C1 segment of cervical spinal cord (tissue), 14 donors: ENCODE measurements at regions not wholly inside any gene's neighbourhood (a gene's known extent, or its start where the extent isn't known, plus 50 kb on each side); places are given as distances from the start of the nearest gene placed in this dataset.

Experiments used
- DNase-seq, 14 donors: peaks; one replicate each; lab custom pipeline; 2025; lab: John Stamatoyannopoulos, UW

- DNase-seq, result no peak
Observed at GRCh38 chr10:83250396-83250795, 888.9 kb upstream of the GHITM start.

DNA sequence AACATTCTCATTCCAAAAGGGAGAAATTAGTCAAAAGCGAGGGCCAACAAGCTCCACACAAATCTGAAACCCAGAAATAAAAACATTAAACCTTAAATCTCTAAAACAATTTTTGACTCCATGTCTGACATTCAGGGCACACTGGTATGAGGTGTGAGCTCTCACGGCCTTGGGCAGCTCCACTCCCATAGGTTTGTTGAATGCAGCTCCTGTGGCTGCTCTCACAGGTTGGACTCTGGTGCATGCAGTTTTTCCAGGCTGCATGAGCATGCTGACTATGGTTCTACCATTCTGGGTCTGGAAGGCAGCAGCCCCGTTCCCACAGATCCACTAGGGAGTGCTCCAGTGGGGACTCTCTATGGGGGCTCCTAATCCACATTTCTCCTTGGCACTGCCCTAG, 887.1 kb upstream of the GHITM start:
- no peak for DNase-seq

DNA sequence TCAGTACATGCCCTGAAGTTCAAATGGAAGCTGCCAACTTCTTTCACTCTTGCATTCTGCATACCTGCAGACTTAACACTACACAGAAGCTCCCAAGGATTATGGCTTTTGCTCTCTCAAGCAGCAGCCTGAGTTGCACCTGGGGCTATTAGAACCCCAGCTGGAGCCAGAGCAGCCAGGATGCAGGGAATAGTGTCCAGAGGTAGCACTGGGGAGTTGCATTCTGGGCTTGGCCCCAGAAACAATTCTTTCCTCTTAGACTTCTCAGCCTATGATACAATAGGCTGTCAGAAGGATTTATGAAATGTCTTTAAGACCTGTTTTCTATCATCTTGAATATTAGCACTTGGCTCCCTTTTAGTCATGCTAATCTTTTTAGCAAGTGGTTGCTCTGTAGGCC, 886.7 kb upstream of the GHITM start:
- DNase-seq, result no peak

- DNase-seq, result no peak
Observed at GRCh38 chr10:83253011-83253671, 886.2 kb upstream of the GHITM start.

DNA sequence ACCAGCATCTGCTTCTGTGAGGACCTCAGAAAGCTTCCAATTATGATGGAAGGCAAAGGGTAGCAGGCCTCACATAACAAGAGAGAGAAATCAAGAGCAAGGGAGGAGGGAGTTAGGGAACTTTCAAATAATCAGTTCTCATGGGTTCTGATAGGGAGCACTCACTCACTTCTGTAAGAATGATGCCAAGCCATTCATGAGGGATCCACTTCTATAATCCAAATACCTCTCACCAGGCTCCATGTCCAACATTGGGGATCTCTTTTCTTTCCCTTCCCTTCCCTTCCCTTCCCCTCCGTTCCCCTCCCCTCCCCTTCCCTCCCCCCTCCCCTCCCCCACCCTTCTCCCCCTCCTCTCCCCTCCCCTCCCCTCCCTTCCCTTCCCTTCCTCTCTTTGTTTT, 884.6 kb upstream of the GHITM start:
- DNase-seq, result no peak

DNA sequence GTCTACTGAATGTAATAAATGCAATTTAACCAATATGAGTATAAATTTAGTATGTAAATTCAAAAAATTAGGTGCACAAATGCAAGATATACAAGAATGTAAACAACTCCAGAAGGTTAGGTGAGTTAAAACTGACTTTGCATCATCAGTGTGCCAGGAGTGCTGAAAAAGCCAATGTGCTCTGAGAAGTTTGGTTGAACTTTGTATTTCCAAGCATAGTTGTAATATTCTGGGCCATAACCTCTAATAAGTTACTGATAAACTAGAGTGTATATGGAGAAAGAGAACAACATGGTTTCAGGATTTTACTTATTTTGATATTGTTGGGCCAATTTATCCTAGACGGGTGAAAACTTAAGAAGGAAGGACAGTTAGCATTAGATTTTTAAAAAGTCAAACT, 876.9 kb upstream of the GHITM start:
- DNase-seq, result no peak

GRCh38 chr10:83272666-83273434, 866.5 kb upstream of the GHITM start:
- DNase-seq, result no peak

- DNase-seq, result no peak
Observed at GRCh38 chr10:83274088-83274487, 865.2 kb upstream of the GHITM start.

DNA sequence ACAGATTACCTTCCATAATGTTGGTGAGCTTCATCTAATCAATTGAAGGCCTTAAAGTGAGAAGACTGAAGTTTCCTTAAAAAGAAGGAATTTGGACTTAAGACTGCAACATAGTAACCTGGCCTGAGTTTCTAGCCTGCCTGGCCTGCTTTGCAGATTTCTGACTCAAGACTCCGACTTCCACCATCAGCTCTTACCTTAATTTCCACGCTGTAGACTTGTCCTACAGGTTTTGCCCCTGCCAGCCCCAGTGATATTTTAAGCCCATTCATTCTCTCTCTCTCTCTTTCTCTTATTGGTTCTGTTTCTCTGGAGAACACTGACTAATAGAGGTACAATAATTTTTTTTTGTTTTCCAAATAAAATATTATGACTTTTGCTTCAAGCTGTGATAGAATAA, 862.3 kb upstream of the GHITM start:
- no peak for DNase-seq

DNA sequence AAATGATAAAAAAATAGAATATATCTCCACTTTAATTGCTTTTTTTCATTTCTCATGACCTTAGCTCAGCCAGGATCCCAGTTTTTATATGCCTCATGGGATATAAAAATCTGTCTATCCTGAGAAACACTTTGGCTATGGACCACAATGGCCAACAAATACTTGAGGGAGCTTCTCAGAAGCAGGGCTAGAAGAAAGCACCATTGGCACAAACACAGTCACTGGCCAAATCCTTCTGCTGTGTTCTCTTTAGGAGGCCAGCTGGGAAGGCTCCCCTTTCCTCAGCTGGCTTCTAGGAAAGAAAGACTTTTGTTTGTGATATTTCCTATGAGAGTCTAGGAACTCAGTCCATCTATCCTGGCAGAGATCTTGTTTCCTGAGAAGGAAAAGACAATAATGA, 856.2 kb upstream of the GHITM start:
- no peak for DNase-seq

GRCh38 chr10:83287374-83287773, 851.9 kb upstream of the GHITM start:
- DNase-seq, result no peak

- DNase-seq, result no peak
Observed at GRCh38 chr10:83289373-83289772, 849.9 kb upstream of the GHITM start.

DNA sequence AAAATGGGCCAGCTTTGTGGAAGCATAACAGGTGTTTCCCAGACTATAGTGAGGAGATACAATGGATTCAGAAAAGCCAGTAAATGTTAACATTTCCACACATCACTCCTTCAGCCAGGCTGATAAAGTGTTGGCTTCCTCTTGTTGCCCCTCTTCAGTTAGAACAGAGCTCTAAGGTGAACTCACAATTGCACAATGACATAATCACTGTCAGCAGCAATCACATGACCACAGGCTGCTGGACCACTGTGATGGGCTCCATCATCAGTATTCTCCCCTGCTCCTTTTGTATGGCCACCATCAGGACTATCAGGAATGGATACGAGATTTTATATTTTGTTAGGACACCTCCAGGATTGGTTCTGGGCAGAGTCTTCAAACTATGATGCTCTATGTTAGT, 849.4 kb upstream of the GHITM start:
- DNase-seq, result no peak

GRCh38 chr10:83301732-83302131, 837.6 kb upstream of the GHITM start:
- DNase-seq, result no peak

DNA sequence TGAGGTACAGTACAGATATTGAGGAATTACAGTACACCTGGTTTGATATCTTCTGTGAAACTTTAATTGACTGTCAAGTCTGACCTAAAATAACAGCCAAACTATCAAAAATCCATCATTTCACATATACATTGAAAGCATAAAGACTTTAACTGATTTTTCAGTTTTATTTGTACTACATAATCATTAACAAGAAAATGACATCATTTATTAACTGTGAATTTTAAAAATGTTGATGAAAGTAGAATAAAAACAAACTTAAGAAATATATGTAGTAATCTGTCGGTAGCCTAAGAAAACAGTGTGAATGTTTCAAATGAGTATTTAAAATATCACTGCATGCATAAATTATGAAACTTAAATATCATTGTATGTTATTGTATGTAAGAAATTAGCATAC, 836.7 kb upstream of the GHITM start:
- DNase-seq, result no peak

DNA sequence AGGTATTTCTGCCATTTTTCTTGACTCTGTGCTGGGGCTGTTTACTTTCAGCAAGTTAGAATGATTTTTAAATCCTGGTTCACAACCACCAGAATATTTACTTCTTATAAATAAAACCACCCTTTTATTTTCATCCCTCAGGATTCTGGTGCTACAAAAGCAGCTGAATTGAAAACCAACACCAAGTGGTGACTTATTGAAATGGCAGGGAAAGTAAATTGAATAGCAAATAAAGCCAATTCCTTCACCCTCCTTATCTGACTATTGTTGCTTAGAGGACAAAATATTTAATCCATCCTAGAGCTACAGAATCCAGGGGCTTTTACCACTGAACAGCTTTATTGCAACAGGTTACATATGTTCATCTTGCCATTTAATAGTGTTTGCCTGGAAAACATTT, 828.6 kb upstream of the GHITM start:
- no peak for DNase-seq

DNA sequence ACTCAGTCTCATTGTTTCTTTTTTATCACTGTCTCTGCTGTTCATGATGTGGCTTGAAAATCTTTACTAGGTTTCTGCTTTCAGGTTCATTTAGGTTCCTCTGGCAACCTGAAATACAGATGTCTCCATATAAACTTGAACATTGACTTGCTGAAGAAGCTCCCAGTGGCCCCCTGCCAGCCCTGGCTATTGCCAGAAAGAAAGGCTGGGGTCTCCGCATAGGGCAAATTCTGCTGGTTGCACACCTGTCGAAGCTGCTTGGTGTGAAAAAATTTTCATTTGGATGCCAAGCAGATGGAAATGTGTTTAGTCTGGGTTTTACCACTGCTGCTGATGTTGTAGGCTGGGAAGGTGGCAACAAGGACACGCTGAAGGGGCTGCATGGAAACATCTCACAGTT, 826.7 kb upstream of the GHITM start:
- no peak for DNase-seq

GRCh38 chr10:83332690-83333089, 806.6 kb upstream of the GHITM start:
- DNase-seq, result no peak

DNA sequence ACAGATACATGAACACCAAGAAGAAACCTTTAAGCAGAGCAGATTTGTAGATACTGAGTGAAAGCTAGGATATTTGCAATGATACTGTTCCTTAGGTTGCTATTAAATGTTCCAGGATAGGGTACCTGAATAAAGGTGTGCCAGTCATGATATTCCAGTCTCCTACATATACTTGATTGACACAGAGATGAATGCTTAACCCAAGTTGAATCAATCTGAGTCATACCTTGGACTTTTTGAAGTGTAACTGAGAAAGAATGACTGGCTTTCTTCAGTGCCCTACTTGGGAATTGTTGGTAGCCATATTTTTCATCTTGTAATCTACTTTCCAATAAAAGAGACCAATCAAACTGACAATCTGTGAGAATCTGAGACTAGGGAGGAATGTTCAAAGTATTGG, 805.7 kb upstream of the GHITM start:
- no peak for DNase-seq

DNA sequence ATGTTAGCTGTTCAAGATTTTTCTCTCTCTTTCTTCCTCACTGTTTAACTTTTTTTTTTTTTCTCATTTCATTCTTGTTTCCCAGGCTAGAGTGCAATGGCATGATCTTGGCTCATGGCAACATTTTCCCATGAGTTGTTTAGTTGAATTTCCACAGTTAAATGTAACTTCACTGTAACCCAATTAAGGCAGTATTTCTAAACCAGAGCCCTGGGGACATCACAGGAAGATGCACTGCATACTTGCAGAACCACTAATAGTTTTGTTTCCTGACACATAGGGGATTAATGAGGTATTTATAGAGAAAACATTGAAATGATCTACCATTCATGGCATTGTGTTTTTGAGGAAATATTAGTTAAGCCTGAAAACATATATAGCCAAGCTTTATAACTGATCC, 795.6 kb upstream of the GHITM start:
- no peak for DNase-seq

- DNase-seq, result no peak
Observed at GRCh38 chr10:83346266-83346910, 792.9 kb upstream of the GHITM start.

GRCh38 chr10:83352588-83352987, 786.7 kb upstream of the GHITM start:
- DNase-seq, result no peak

DNA sequence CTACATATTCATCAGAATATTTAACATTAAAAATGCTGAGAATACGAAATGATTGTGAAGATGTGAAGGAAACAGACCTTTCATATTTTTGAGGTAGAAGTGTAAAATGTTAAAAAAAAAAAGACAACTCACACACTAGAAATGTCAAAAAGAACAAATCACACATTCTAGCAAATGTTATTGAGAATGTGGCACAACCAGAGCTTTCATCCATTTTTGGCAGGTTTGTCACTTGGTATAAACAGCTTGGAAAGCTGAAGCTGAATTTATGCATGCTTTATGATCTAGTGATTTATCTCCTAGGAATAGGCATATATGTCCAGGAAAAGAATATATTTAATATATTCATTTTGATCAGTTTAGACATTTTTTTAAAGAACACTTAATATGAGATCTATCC, 784.9 kb upstream of the GHITM start:
- no peak for DNase-seq
